ENCODE measurements at regions not wholly inside any gene's neighbourhood (a gene's known extent, or its start where the extent isn't known, plus 50 kb on each side); places are given as distances from the start of the nearest gene placed in this dataset.
"Not testable (repeated sequence)": the region's sequence is repeated elsewhere in the genome, so short reads cannot be mapped to it uniquely, and the experiment has no call there.

DNA sequence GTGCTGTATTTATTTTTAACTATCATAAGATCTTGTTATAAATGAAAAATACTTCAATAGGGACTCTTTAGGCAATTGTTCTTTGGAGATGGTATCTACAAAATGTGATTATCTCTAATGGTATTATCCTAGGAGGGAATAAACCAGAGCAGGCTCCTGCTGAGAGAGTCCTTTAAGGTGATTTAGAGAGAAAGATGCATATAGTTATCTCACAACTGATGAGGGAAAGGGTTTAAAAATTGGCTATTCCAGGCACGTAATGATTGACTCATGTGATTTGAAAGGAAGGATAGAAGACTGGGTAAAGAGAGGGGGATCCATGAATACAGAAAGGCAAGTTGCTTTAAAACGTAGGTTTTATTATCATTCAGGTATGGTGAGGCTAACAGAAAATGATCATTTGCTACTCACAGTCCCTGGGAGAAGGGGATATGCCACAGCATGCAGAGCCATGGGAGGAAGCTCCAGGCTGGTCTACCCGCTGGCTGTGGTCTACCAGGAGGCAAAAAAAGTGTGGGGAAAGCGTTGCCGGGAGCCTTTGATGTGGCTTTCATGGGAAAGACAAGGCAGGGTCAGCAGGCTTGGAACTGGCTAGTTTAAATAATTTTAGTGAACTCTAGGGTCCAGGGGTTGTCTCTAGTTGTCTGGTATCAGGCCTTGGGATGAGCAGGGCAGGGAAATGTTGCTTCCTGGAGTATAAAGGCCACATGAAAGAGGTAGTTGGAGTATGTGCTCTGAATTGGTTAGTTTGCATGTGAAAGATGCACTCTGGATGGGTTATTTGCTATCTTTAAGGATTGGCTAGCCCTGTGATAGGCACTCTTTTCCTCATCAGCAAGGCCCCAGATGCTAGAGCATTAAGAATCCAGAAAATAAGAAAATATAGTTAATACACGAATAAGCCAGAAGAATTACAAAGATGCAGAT is 798.4 kb upstream of the GRM7 start:
- no peak for DNase-seq

DNA sequence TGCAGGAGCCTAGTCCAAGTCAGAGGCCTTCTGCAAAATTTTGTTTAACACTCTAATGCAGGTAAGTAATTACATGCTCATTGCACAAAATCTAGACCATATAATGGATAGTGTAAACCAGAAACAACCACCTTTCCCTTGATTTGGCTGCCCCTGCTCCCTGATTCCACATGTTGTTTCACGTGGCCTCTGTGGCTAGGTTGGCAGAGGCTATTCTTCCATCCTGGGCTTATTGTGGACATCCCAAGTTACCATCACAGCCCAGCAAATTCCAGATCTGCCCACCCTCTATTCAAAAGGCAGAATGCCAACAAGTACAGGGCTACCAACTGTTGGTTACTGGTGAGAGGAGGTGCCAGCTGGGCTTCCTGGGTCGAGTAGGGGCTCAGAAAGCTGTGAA is 794.5 kb upstream of the GRM7 start:
- DNase-seq = no peak

DNA sequence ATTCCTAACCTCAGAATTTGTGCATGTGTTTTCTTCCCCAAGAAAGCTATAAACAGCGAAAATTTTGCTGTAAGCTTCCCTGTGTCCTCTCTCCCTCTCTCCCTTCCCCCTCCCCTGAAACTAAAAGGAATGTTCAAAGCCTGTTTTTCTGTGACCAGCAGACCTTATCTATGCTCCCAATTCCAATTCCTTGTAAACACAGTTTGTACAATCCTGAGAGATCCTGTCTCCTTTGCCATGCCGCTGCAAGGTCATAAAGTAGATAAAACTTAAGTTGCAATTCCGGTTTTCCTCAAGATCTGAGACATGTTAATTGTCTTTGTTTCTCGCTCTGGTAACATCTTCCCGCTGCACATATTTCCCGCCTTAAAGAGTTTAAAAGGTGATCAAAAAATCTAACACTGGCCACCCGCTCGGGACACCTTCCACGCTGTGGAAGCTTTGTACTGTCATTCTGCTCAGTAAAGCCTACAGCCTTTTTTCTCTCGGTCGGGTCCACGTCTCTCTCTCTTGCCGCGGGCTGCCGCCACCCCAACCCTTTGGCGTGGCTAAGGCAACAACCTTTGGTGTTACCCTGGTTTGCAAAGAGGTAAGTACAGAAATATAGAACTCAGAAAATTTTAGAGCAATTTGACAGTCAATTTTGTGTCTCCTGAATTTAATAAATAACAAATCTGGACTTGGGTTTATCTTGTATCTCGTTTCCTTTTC is 793.9 kb upstream of the GRM7 start:
- DNase-seq = not testable (repeated sequence)

DNA sequence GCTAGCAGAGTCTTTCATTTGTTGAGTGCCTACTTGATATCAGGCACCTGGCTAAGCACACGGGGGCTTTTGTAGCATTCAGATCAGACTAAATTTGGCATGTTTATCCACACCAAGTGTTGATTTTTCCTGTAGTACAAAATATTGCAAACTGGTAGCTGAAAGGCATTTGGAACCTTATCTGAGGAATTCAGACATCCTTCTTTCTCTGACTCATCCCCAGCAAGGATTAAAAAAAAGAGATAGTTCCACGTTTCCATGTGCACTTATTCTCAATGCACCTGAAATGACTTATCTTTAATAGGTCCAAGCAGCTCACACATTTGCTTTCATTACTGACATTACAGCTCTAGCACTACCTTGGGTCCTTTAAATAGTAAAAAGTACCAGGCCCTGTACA is 786.0 kb upstream of the GRM7 start:
- no peak for DNase-seq

DNA sequence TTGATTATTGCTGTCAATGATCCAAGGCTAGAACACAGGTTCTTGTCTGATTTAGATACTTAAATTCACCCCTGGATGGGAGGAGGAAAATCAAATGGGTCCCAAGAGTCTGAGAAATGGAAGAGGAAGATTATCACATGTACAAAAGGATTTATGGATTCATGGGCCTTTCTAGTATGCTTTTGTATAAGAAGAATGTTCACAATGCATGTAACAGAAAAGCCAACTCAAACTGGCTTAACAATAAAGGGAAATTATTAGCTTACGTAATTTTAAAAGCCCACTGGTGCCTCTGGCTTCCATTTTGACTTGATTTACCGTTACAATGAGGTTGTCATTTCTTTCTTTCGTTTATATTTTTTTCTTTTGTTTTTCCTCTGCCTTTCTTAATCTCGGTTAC is 782.5 kb upstream of the GRM7 start:
- DNase-seq = no peak

DNA sequence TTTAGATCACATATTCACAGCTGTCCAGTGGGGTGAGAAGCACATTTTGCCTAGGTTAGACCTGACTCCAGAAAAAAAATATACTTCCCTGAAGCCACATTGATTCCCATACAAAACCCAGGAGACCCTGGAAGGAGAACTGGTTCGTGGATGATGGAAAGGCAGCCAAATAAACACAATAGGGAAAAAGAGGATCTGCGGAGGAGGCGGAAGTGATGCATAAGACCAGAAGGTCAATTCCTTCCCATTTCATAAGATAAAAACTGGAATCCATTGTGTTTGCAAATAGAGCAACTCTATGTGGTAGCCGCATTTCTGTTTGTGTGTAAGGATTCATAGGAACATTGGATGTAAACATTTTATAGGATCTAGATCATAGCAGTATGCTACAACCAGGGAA is 781.9 kb upstream of the GRM7 start:
- no peak for DNase-seq

DNA sequence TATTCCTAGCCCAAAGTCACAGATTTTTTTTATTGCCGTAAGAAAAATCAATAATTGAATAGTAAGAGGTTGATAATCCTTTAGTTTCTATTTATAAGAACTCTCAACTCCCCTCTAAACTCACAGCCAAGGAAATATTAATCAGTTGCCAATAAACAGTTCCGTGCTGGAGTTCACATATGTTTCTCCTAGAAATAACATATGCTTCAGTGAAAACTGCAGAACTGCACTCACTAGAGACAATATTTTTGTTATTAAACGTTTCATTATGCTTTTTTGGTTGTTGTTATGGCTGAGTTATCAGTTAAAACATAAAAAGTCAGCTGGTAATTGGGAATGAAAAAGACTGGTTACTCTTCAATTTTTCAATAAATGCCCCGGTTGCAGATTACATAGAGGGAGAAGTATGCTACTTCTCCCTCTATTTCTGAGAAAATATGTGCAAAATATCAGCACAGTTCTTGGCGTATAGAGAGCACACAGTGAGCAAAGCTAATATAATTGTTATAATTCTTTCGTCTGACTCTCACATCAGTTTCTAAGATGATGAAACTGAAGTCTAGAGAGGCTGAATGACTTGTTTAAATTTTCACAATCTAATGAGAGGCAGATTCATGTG is 781.2 kb upstream of the GRM7 start:
- DNase-seq = no peak

DNA sequence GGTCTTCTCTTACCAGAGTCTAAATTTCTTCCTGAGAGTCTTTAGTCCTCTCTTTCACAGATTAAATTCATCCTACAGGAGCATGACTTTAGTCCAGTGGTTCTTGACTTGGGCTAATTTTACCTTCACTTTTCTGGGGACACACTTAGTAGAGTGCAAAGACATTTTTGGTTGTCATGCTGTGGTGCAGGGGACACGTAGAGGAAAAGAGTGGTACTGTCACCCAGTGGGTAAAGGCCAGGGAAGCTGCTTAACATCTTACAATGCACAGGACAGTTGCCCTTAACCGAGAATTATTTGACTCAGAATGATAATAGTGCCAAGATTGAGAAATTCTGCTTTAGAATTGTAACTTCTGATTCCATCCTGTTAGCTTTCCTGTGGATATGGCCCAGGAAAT is 772.5 kb upstream of the GRM7 start:
- DNase-seq = no peak

DNA sequence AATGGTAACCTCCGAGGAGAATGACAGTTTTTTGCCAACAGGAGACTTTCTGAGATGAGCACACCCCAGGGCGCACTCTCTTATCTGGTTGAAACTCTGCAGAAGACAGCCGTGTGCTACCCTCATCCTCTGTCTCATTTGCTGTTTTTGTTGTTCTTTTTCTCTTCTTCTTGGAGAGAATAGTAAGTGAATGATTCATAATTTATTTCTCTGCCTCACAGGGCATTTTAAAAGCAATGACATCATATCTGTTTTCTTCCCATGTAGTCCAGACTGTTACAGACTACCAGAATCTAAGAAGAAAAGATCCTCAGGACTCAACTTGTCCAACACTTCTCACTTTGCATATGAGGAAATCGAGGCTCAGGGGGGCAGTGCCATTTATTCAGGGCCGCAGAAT is 771.1 kb upstream of the GRM7 start:
- DNase-seq = no peak

DNA sequence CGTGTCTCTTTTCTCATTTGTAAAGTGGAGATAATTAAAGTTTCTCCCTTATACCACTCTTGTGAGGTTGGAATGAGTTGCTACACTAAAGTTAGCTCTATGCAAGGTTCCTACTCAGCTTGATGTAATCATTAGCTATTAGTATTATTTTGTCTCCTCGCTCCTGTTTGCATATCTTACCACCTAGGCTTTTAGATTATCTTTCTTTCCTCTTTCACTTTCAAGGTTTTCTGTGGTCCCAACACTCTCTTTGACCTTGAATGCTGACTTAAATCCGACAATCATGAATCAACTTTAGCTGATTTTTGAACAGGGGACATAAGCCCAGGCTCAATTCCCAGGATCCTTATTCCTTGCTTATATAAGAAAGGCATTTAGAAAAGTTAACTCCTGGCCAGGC is 769.7 kb upstream of the GRM7 start:
- DNase-seq = no peak

DNA sequence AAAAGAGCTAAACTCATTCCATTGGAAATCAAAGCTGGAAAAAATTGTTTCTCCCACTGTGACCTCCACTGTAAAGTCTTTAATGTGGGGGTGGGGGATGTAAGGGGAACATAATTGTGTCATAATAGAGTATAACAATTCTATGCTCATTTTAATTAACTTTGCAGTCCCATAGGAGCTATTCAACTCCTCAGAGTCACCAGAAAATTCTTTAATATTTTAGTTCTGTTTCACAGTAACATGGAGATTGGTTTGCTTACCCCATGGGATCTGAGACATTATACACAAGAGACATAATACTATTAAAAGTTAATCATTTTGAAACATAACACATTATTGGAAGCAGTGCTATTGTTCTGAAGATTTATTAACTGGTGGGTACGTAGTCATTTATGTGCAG is 765.9 kb upstream of the GRM7 start:
- DNase-seq = no peak

DNA sequence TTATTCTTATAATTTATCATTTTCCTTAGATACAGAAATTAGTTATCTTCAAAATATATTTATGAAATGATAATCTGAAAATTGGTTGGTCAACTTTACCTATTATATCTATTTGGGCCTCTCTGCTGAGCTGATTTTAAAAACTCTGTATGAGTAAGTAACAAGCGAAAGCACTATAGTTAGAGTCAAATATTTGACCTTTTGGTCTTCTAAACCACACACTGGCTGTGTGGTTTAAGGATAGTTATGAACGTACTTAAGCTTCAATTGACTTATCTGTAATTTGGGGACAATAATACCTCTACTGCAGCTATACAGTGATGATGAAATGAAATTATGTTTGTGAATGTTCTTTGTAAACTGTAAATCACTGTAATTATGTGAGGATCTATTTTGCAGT is 763.9 kb upstream of the GRM7 start:
- DNase-seq = no peak

DNA sequence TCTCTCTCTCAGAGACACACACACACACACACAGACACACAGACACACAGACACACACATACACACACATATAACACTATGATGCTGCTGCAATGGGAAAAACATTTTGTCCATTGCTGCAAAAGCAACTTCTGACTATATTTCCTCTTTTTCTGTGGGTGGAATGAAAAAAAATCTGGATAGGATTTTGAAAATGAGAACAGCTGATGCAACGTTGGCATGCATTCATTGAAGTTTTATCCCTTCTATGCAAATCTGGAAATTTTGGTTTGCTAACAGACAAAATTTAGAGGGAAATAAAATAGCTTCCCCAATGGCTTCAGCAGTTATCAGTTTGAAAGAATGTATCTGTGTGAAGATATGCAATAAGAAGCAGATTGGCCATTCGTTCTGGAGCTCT is 763.4 kb upstream of the GRM7 start:
- DNase-seq = no peak

DNA sequence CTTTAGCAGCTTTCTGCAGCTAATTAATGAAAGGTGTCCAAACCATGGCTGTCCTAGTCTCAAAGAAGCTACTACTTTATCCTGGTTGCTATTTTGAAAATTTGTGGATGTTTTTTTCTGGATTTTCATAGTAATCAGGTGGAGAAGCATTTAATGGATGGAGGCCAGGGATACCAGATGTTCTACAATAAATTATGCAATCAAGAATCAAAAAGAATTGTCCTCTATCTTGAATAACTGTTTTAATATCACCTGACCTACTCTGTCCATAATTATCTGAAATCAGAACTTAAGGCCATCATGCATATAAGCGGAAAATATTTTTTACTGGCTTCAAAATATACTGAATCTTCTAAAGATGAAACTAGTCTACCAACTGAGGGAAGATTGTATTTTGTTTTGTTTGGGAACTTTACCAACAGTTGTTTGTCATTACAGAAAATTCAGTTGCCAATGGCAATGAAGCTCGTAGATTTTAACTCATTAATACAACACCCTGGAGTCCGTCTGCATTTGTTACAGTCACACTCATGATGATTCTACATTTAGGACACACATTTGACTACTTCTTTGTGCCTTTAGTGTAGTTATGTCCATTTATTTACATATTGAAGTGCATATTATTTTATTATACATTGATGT is 762.3 kb upstream of the GRM7 start:
- DNase-seq = no peak

DNA sequence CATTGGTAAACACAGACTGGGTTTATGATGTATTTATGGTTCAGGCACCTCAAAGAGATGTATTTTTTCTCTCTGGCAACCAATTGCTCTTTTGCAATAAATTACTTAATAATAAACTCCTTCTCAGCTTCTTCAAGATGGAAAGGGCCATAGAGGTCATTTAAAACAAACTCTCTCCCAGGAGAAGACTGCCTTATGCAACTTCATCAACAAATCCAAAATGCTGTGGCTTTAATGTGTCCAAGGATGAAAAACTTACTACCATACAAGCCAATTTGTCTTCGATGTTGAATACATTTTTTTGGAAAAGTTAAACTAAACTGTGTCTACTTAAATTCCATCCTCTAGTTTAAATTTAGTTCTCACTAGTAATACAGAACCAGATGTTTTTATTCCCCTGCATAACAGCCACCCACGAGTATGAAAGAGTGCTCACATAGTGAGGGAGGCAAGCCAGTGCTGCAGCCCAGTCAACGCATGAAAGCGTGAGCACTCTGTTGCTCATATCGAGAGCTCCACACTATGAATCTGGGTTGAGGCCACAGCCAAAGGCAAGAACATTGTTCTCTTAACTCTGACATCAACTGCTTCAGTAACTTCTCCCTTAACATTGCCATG is 761.3 kb upstream of the GRM7 start:
- DNase-seq = no peak

DNA sequence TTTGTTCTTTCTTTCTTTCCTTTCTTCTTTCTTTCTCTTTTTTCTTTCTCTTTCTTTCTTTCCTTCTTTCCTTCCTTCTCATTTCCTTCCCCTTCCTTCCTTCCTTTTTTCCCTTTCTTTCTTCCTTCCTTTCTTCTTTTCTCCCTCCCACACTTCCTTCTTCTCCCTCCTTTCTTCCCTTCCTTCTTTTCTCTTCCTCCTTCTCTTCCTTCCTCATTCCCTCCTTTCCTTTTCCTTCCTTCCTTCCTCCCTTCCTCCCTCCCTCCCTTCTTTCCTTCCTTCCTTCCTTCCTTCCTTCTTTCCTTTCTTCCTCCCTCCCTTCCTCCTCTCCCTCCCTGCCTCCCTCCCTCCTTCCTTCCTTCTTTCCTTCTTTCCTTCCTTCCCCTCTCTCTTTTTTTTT is 755.7 kb upstream of the GRM7 start:
- DNase-seq = no peak

DNA sequence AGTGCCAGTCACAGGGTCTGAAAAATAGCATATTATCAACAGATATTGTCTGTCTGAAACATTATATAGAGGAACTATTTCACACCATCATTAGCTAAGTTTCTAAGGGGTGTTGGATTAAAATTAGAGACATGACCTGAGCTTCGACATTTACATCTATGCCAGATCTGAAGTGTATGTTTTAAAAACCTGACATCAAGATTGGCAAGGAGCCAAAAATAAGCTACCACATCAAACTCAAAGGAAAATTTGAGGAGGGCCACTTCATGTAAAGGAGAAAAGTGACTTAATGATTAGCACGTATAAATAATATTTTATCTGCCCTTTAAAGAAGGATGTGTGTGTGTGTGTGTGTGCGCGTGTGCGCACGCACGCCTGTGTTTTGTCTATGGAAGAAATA is 752.0 kb upstream of the GRM7 start:
- no peak for DNase-seq

DNA sequence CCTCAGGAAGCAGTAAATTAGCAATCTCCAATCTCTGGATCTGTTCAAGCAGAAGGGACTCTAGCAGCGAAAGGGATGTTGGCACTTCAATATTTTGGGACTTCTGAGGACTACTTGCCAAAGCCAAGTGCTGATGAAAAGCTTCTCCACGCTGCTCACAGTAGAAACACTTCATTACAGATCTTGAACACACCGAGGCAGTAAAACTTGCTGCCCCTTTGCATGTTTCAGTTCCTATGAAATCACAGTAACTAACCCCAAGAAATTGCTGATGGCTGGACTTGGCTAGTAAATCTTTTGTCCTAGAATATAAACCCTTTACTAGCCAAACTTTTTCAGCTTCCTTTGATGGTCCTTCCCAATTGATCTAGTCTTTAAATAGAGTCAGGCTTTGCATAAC is 750.5 kb upstream of the GRM7 start:
- no peak for DNase-seq

DNA sequence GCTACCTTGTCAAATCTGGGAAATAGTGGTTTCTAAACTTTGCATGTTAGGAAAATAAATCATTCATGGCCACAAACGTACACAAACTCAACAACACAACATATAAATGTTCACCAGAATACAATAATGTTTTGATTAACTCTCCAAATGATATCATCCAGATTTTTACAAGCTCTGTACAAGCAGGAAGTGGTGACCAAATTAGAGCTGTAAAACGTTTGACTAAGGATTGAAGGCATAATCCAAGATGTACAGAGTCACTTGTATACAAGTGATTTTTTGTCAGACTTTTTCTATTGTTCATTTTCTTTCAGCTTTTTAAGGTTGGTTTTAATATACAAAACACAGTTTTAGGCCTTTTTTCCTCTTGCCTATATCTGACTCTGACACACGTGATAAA is 748.4 kb upstream of the GRM7 start:
- no peak for DNase-seq

DNA sequence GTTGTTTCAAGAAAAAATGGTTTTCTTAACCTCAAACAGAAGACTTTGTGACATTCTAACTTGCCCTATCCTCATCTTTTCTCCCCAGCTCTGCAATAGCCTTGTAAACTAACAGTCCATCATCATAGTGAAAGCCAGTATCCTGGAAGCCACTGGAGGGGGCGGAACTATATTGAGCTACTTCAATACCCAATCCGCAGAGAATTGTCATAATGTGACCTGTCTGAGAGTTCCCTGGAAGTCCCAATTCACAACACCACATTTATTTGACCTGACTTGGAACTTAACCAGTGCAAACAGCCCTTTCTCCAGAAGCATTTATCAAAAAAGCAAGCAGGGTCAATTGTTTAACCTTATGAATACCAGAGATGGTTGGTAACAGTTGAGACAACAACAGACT is 747.6 kb upstream of the GRM7 start:
- DNase-seq = no peak

DNA sequence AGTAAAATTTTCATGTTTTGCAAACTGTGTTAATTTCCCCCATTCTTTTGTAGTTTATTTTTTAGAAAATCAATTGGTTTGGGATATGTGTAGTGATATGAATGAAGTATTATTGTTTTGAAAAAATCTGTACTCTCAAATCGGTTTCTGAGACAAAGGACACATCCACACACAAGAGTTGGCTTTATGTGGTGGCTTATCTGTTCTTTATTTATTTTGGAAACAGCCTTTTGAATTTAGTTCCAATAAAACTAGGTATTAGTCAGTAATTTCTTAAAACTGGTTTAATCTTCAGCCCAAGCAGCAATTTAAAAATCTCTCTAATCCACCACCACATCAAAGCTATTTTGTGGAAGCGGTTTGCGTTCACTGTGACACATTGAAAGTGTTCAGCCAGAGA is 741.5 kb upstream of the GRM7 start:
- DNase-seq = no peak

DNA sequence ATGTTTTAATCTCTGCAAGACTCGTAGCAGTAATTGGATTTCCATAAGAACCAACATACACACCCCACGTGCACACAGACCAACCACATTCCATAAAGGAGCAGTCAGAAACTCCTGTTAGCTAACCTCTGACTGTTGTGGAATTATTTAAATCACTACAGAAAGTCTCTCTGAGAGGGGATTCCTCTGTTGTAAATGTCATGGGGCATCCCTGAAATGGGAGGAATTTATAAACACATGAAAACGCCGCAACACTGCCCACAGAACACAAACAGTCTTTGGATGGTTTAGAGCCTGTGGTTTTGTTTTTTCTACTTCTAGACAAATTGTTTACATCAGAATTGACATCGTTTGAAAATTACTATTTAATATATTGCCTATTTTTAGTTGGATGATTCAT is 740.1 kb upstream of the GRM7 start:
- no peak for DNase-seq

DNA sequence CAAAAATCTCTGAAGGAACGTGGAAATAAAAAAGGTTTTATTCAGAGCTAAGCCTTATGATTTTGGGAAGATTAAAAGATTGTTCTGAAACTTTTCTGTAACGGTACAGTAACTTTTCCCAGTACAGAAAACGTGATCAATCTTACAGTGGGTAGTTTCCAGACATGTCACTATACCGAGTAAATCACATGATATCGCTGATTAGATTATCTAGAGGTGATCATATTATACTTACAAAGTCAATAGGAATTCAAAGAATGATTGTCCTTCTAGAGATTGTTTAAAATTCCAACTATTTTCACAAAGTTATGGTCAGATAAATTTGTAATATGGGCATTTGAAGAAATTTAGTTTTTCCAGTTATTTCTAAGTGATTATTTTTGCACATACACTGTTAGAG is 736.0 kb upstream of the GRM7 start:
- no peak for DNase-seq
